HG03135 (cell line): ENCODE measurements at regions not wholly inside any gene's neighbourhood (a gene's known extent, or its start where the extent isn't known, plus 50 kb on each side); places are given as distances from the start of the nearest gene placed in this dataset.

Experiments
- ATAC-seq: cut with Tn5 transposase; IDR thresholded peaks from one replicate; pipeline ENCODE4 v1.9.1; 2021; ENCODE audit warnings: mild to moderate bottlenecking, moderate library complexity; ENCODE audit not compliant: unreplicated experiment

DNA sequence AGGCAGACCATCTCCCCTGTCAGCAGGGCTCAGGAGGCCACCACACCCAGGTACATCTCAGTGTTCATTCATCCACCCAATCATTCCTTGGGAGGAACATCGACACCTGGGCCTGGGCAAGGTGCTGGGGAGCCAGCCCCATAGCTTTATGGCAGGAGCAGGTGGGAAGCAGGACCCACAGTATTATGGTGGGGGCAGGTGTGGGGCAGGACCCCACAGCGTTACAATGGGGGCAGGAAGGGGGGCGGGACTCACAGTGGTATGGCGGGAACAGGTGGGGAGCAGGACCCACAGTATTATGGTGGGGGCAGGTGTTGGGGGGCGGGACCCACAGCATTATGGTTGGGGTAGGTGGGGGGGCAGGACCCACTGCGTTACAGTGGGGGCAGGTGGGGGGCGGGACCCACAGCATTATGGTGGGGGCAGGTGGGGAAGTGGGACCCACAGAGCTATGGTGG, 128.9 kb upstream of the HS6ST1 start:
- no peak for ATAC-seq

DNA sequence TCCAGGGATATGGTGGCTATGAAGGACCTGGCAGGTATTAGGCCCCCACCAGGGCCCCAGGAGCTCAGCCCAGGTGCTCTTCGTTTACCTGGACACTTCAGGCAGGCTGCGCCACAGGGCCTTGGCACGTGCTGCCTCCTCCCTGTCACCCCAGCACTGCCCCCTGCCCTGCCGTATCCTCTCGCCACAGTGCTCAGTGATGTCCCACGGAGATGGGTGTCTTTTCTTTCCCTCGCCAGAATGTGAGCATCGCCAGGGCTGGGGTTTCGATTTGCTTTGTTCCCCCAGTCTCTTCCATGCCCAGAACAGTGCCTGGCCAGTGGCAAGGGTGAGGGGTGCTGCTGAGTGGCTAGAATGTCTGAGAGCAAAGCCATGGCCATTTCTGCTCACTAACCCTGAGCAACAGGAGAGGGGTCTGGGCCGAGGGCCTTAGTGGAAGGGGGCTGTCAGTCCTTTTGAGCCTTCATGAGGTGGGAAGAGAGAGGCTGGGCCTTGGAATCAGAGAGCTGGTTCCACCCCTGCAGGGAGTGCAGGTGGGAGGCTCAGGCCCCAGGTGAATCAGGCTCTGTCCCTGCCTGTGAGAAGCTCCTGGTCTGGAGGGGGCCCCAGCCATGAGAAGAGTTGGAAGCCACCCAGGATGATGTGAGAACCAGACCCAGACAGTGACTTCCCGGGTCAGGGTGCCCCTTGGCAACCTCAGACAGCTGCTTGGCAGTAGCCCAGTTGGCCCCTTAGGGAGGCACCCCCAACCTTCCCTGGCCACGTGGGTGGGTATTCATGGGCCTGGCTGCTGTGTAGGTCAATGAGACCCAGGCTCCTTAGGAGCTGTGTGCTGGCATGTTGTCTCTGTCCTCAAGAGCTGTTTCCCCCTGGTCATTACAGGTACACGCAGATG, 129.9 kb upstream of the HS6ST1 start:
- no peak for ATAC-seq

DNA sequence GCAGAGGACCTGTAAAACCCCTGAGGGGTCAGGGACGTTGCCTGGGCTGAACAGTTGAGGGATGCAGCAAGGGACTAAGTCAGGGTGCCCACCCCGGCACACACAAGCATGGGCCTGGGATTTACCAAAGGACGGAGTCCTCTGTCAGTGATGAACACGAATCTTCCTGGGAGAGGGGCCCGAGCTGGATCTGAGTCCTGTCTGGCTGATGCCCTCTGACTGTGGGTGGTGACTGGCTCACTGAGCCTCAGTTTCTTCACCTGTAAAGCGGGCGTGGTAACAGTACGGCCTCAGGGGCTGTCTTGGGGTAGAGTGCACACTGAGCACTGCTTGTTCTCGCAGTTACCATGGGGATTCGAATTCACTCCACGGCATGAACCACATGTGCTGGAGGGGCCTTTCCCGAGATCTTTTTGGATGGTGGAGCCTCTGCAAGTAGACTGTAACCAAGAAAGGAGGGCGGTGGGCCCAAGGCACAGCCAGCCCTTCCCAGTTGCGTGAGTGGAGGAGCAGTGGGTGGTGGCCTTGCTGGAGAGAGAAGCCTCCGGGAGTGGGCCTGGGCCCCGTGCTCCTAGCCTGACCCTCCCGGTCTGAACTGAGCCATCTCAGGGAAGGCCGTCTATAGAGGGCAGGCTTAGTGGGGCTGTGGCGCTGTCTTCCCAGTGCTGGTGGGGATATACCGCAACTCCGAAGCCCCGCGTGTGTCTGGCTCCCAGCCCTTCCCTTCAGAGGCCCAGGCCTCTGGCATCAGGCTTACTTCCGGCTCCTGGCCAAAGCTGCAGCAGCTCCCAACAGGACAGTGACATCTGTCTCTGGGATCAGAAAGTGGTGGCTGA, 130.8 kb upstream of the HS6ST1 start:
- ATAC-seq = no peak

DNA sequence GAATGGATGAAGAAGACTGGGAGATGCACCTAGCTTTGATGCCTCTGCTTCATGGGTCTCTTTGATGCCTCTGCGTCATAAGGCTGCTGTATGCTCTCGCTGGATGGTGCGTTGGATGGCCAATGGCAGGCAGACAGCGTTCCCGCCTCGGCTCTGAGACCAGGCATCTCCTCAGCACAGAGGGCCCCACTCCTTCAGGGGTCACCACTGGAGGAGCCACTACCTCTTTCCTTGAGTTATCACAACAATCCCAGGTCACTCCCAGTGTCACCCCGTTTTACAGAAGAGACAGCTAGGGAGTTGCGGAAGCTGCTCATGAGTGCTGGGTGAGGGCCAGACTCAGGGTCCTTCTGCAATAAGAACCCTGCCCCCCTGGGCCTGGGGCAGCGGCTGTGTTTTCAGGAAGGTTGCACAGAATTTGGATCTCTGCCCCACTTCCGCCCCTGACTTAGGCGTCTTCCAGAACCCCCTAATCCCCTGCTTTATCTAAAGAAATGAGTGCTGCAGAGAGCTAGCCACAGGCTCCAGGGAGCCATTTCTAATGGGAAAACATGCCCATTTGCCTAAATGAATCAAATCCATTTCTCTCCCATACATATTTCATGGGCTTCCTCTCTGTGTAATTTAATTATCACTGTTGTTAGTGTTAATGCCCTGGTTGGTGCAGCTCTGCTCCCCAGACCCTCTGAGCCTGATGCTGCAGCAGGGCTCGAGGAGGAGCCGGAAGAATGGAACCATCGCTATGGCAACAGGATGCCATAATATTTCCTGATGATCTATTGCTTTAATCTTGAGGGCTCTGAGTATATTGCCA, 131.8 kb upstream of the HS6ST1 start:
- ATAC-seq = no peak

DNA sequence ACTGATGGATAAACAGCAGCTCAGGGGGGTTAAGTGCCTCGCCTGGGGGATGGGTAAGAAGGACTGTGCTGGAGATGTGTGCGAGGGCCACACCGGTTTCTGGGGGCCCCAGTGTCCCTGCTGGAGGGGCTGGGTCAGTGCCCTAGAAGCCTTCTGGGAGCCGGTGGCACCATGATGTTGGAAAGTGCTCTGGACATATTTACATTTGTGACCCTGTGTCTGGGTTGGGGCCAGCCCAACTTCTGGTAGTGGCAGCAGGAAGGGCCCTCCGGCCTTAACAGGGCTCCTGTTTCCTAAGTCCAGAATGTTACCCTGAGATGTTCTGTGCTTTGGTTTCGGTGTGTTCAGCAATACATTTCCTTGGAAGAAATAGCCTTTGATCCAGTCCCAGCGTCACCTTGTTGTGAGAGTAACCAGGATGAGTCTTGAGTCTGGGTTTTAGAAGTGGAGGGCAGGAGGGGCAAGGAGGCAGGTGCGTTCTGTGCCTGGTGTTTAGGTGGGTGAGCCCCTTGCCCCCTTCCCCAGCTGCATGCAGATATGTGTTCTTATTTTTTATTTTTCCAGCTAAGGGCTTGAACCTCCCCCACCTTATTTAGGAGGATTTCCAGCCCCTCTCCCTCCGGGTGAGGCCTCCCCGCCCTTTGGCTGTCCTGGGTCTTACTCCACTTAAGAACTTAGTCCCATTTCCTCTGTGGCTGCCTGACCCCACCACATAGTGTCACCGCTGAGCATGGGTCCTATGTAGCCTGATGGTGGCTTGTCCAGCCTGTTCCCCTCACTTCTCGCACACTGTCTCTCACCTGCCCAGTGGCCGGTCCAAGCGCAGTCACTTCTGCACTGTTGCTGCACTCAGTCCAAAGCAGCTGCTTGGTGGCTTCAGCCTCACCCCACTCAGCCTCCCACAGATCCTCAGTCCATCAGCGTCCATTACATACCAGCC, 132.7 kb upstream of the HS6ST1 start:
- no peak for ATAC-seq

DNA sequence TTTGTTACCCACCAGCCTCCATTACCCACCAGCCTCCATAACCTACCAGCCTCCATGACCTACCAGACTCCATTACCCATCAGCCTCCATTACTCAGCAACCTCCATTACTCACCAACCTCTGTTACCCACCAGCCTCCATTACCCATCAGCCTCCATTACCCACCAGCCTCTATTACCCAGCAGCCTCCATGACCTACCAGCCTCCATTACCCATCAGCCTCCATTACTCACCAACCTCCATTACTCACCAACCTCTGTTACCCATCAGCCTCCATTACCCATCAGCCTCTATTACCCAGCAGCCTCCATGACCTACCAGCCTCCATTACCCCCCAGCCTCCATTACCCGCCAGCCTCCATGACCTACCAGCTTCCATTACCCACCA, 133.3 kb upstream of the HS6ST1 start:
- ATAC-seq = no peak

DNA sequence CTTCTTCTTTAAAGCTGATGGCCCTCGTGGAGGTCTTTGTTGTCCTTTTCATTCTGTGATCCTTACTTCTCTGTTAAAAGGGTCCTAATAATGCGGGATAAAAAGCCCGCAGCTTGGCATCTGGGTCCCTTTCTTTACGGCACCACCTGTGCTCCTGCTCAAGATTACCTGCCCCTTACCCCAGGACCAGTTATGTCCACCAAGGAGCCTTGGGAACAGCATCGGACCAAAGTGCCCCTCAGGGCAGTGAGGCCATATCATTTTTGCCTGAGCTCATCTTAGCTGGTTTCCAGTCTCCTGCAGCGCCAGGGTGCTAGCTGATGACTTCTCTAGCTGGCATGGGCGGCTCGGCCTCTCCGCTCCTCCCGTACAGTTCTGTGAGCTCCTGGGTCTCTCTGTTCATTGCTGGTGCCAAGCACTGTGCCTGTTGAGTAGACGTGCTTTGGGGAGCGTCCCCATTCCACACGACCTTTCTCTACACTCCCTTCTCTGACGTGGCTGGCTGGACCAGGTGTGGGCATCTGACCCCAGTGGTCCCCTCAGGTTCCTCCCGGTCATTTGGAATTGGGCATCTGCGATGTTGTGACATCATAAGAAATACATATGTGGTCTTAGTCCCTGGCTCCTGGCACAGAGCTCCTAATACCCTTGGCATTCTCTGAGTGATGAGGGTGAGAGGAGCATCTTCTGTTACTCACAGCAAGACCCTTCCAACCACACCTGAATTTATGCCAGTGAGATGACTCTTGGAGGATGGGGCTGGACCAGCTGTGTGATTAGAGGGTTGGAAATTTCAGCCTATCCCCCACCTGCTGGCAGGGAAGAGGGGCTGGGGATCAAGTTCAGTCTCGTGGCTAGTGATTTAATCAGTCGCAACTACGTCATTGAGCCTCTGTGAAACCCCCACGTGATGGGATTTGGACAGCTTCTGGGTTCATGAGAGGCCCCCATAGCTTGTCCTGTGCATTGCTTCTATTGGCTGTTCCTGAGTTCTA, 134.2 kb upstream of the HS6ST1 start:
- ATAC-seq = no peak

DNA sequence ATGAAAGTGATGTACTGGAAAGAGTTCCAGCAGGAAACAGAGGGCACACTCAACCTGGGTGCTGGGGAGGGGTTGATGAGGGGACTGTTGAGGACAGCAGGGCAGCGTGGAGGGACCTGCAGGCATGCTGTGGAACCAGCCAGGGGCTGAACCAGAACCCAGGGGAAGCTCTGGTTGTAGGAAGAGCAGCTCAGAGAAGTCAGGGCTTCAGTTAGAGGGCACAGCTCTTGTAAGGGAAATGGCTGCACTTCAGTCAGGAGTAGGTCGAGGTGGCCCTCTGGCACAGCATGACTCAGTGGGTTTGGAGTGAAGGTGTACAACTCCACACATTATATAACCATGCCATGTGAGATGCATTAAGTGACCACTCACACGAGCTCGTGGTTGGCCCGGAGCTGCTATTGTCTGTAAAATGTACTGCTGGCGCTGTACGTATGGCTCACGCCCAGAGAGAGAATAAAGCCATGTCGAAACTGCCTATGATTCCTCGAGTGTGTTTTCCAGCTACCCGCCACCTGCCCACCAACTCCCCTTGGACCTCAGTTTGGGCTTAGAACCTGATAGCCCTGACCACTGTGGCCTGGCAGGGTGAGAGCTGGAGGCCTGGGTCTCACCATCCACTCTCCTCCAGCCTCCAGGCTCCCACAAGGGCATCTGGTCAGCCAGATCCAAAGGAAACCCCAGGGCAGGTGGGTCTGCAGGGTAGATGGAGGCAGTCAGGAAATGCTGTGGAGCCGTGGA, 136.5 kb upstream of the HS6ST1 start:
- ATAC-seq = no peak

DNA sequence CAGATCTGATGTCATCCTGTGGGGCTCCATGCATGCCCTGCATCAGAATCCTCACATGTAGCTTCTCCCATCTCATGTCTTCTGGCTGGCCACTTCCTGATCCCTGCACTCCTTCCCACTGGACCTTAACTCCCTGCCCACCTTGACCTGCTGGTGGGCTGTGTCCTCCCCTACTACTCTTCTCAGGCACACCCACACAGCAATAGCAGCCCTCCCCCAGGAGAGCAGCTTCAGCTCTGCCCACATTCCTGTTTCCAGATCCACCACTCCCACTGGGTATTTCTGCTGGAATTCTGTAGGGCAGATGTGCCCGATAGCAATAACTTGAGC, 137.0 kb upstream of the HS6ST1 start:
- ATAC-seq = no peak

DNA sequence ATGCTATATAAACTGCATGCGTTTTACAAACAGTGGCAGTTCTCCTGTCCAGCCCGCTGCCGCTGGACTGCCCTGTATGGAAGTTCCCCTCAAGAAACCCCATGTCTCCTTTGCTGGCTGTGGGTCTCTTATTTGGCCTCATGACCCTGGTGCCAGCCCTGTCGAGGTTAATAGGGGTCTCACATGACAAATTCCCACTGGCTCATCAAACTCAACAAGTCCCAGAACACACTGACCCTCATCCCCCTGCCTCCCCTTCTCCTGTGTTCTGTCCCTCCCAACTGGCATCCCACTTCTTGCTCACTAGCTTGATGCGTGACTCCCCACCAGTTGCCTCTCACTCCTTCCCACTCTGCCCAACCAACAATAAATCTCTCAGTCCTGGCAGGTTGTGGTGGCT, 137.6 kb upstream of the HS6ST1 start:
- ATAC-seq = no peak

DNA sequence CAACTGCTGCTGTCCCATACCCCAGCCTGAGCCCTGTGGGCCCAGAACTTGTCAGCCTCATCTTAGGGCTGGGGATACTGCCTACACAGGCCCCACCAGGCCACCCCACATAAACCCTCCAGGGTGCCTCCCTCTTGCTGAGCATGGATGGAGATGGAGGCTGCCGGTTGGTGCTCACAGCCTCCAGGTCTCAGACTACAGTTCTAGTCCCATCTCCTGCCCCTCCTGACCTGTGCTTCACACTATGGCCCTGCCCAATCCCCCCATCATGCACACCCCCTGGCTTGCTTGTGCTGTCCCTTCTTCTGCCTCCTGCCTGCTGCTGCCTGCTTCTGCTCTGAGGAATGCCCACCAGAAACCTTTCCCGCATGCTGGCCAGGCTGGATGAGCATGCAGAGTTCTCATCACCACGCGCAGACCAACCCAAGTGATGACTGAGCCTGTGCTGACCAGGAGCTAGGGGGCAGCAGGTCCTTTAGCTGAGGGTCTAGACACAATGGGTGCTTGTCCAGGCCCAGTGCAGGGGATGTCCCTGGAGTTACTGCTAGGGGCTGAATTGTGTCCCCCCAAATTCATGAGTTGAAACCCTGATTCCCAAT, 138.4 kb upstream of the HS6ST1 start:
- ATAC-seq = no peak

DNA sequence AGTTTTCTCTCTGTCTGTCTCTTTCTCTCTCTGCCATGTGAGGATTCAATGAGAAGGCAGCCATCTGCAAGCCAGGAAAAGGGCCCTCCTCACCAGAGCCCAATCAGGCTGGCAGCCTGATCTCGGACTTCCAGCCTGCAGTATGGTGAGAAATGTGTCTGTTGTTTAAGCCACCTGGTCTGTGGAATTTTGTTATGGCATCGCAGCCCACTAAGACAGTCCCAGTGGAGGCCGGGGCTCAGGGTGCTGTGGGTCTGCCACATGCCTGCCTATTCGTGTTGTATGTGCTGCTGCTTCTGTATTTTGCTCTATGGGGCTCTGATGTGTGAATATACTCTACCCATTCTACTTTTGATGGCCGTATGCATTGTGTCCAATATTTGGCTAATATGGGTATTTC, 139.0 kb upstream of the HS6ST1 start:
- no peak for ATAC-seq

DNA sequence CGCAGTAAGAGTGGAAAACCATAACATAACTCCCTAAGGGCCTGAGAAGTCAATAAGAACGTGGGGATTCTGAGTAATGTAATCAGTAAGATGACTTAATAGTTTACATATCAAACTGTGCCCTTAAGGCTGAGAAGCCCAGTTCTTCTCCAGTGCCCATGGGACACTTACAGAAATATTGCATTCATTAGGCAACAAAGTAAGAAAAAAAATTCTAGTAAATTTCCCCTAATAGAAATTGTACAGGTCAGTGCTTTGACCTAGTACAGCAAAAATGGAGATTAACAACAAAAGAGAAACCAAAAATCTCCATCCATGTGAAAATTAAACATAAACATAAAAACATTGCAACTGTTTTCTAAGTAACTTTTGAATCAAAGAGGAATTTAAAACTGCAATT, 139.8 kb upstream of the HS6ST1 start:
- ATAC-seq = no peak

DNA sequence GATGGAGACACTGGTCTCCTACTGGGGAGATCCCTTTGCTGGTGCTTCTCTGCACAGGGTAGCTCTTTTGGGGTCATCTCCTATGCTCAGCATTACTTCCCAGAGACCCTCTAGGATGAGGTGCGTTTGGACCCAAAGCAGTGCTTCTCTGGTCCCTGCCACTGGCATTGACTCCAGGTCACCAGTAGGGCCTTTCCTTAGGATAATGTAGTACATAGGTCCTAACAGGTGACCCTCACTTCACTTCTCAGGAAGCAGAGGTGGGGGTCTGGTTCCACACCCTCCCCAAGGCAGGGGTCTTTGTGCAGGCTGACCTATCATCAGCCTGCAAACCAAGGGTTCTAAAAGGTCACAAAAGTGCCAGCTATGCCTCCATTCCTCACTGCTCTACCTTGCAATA, 145.8 kb upstream of the HS6ST1 start:
- ATAC-seq = no peak

DNA sequence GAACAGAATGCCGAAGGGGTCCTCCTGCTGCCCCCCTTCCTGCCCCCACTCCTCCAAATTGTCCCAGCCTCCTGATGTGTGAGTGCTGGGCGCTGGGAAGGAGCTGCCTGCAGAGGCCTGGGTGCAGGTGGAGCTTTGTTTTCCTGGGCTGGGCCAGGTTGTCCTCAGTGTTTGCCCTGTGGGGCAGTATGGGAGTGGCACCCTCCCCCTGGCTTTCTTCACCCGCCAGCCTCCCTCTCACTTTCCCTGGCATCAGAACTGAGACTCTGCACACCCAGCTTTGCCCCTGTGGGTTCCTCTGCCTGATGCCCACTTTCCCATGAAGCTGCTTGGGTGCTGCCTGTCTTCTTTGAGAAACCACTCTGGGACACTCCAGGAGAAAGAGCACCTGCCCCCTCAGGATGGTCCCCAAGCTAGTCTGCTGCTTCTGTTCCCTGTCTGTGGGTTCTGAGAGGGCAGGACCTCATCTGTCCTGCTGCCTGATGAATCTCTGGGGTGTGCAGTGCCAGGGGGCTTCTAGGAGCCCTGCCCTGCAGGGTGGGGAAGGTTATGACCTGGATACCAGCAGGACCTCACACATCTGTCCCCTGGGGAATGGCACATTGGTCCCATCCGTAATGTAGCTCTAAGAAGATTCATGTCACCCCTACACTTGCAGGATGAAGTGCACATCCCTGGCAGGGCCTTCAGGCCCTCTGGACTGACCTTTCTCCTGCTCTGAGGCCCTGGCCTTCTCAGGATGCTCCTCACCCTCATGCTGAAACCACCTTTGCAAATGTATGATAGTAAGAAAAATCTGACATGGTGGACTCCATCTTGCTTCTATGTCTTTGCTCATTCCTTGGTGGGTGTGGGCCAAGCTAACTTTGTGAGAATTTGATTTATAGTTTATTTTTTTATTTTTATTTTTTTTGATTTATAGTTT, 146.8 kb upstream of the HS6ST1 start:
- no peak for ATAC-seq

DNA sequence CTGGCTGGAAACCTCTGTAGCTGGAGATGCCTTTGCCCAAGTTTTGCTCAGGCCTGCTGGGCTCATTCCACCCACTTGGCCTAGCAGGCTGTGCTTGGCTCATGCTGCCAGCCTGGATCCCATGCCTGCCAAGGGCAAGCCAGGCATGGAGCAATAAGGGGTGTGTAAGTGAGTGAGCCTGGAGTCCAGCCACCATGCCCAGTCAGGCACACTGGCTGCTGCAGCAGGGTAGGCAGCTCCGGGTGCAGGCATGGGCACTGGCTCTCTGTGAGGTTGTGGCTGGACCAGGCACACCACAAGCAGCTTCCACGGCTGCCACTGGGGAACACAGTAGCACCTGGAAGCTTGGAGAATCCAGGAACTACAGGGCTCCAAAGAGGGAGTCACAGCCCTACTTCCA, 147.7 kb upstream of the HS6ST1 start:
- ATAC-seq = no peak

DNA sequence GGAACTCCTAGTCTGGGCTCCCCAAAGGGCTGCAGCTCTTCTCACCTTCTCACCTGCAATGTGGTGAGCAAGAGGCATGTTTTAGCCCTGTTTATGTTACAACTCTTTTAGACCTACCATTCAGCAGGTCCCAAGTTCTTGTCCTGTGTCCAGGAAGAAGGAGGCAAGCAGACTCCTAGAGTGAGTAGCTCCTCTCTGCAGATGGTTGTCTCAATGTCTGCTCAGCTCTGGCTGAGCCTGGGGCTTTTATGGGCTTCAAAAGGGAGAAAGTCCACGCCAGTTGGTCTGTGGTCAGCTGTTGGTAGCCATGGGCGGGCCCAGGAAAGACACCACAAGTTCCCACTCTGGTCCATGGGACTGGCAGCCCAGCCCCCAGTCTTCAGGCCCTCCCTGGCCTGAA, 148.1 kb upstream of the HS6ST1 start:
- ATAC-seq = no peak
